Testis (tissue), 2 donors: ENCODE measurements at regions not wholly inside any gene's neighbourhood (a gene's known extent, or its start where the extent isn't known, plus 50 kb on each side); places are given as distances from the start of the nearest gene placed in this dataset.
"Not testable (repeated sequence)": the region's sequence is repeated elsewhere in the genome, so short reads cannot be mapped to it uniquely, and the experiment has no call there.

Source experiments
- DNase-seq: peaks from one replicate; pipeline ENCODE4 v3.0.0-alpha.2; 2019
- H3K27ac ChIP-seq, 2 donors: fragments of 200-600 bp; sonication (generic); one replicate each; pipeline ENCODE4 v1.5.1; 2019
- H3K27me3 ChIP-seq: fragments of 200-600 bp; sonication (generic); one replicate; pipeline ENCODE4 v1.5.1; 2019
- H3K36me3 ChIP-seq: fragments of 200-600 bp; sonication (generic); one replicate; pipeline ENCODE4 v1.5.1; 2017; ENCODE audit warnings: low read depth; ENCODE audit errors: missing control alignments
- H3K4me1 ChIP-seq: fragments of 200-600 bp; sonication (generic); one replicate; pipeline ENCODE4 v1.5.1; 2019
- H3K4me3 ChIP-seq, 2 donors: fragments of 200-600 bp; sonication (generic); one replicate each; pipeline ENCODE4 v1.5.1; 2017 to 2019
- H3K9me3 ChIP-seq: fragments of 200-600 bp; sonication (generic); one replicate; pipeline ENCODE4 v1.5.1; 2017
- CTCF ChIP-seq, 3 experiments: fragments of 450-650 bp in 2 of 3; fragments of 200-600 bp in 1 of 3; sonication (generic) in 1 of 3; IDR thresholded peaks; one replicate each; pipeline ENCODE4 v1.5.1; 2016 to 2019; ENCODE audit warnings: antibody characterized with exemption in 3 of 3, mild to moderate bottlenecking in 2 of 3, moderate library complexity in 1 of 3
- POLR2A ChIP-seq: fragments of 450-650 bp; IDR thresholded peaks from one replicate; pipeline ENCODE4 v1.6.1; 2017; ENCODE audit warnings: antibody characterized with exemption, mild to moderate bottlenecking, moderate library complexity
- WGBS, 2 donors: methylation state at CpG; one replicate each; pipeline ENCODE4 v1.1.5; 2018; 5-methylcytosine and 5-hydroxymethylcytosine counted together
- intact Hi-C: fragments of 100-400 bp; cut with DNase I; formaldehyde crosslinking; loops from one replicate; pipeline ENCODE4 v1.15.1; 2023; ENCODE audit warnings: low total_unique reads

- TF ChIP-seq CTCF (IDR thresholded peaks at IDR 0.05) = no peak
- TF ChIP-seq POLR2A = no peak
- no peaks in the 10 kb centered on the region for H3K4me1 ChIP-seq
- H3K9me3 ChIP-seq = no peaks in the 10 kb centered on the region
- no peak for DNase-seq
- no peaks in the 10 kb centered on the region for H3K27me3 ChIP-seq
- no peak overlapping the region for H3K4me3 ChIP-seq
- no peak overlapping the region for H3K27ac ChIP-seq
- intact Hi-C loops = no loop called here
- no peaks in the 10 kb centered on the region for H3K36me3 ChIP-seq
- 60 to 65% methylated on average over 5 of the region's 5 CpGs for WGBS, 2 donors
These were observed 1035.1 kb upstream of the PCDH20 start for GRCh38 chr13:62450759-62451158.

- intact Hi-C loops, H3K36me3 ChIP-seq, H3K4me1 ChIP-seq, H3K27ac ChIP-seq, H3K27me3 ChIP-seq, H3K9me3 ChIP-seq: not testable (repeated sequence)
- DNase-seq = peak; percentile 22
- peak overlapping the region; percentile 41 to 49 for H3K4me3 ChIP-seq
- WGBS, 2 donors = 55 to 80% methylated on average over 20 to 30 of the region's 39 CpGs
These were observed 1032.2 kb upstream of the PCDH20 start for GRCh38 chr13:62447771-62448382.

GRCh38 chr13:62444805-62445204 is 1029.2 kb upstream of the PCDH20 start:
- no peak for DNase-seq
- TF ChIP-seq CTCF (IDR thresholded peaks at IDR 0.05) = no peak
- TF ChIP-seq POLR2A = no peak
- Histone ChIP-seq H3K27ac (no peak overlapping the region), H3K9me3 (no peaks in the 10 kb centered on the region), H3K4me1 (no peaks in the 10 kb centered on the region), H3K36me3 (no peaks in the 10 kb centered on the region), H3K27me3 (no peaks in the 10 kb centered on the region), H3K4me3 (no peak overlapping the region)
- intact Hi-C loops = no loop called here
- 72 to 76% methylated on average over 2 of the region's 2 CpGs for WGBS, 2 donors

DNA sequence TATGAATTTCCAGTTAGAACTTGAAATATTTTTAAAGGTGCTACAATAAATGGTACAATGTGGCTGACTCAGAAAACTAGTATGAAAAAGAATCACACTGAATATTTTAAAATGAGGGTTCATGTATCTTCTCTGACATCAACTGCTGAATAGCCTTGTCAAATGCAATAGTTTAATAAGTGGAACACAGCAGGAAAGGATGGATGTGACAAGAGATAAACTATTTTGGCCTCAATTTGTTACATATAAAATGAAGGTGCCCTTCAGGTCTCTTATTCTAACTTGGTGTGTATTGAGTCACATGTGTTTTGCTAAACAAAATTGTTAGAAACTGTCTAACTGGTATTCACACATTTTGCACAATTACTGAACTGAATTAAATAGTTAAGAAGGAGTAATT is 1018.4 kb upstream of the PCDH20 start:
- H3K4me1 ChIP-seq = no peaks in the 10 kb centered on the region
- H3K9me3 ChIP-seq = no peaks in the 10 kb centered on the region
- TF ChIP-seq POLR2A (no peak), CTCF (IDR thresholded peaks at IDR 0.05) (no peak)
- no peak overlapping the region for H3K4me3 ChIP-seq
- H3K27ac ChIP-seq = no peak overlapping the region
- no peak for DNase-seq
- intact Hi-C loops = no loop called here
- no peaks in the 10 kb centered on the region for H3K27me3 ChIP-seq
- H3K36me3 ChIP-seq = no peaks in the 10 kb centered on the region

DNA sequence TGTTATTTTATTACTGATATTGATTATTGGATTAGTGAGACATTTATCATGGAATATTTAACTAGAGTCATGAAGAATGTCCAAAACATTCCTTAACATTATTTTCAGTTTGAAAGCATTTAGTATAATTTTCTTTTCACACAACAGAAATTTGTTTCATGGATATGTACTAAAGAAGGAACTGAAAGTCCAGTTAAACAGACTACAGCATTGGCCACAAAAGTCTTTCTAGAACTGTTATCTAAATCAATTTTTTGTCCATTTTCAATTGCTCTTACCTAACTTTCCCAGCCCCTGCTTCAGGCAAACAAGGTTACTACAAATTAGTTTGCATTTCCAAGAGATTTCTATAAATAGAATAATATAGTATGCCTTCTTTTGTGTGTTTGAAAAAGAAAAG is 1018.0 kb upstream of the PCDH20 start:
- Histone ChIP-seq H3K4me1 (no peaks in the 10 kb centered on the region), H3K27me3 (no peaks in the 10 kb centered on the region), H3K27ac (no peak overlapping the region), H3K4me3 (no peak overlapping the region), H3K9me3 (no peaks in the 10 kb centered on the region), H3K36me3 (no peaks in the 10 kb centered on the region)
- TF ChIP-seq POLR2A (no peak), CTCF (IDR thresholded peaks at IDR 0.05) (no peak)
- intact Hi-C loops = no loop called here
- DNase-seq = no peak
